A549 (cell line): ENCODE measurements at regions not wholly inside any gene's neighbourhood (a gene's known extent, or its start where the extent isn't known, plus 50 kb on each side); places are given as distances from the start of the nearest gene placed in this dataset.

Experiments
- ATAC-seq, 2 experiments: fragments of 200-7000 bp in 1 of 2; fragments of >200 bp in 1 of 2; cut with Nextera tagmentation in 1 of 2; cut with Tn5 transposase in 1 of 2; 3 replicates each; pipeline versions ENCODE4 v1.8.0 to v1.9.1; 2018 to 2020; ENCODE audit warnings: mild to moderate bottlenecking in 1 of 2, moderate library complexity in 1 of 2
- CTCF ChIA-PET: fragments of 300-600 bp; sonication (Branson Sonifier 250); formaldehyde crosslinking; extraction: SDS; loops from one replicate; lab custom pipeline; 2021; ENCODE audit warnings: antibody characterized with exemption, inconsistent platforms; lab: Yijun Ruan, JAX
- POLR2A ChIA-PET: fragments of 350-600 bp; formaldehyde crosslinking; extraction: SDS; loops from one replicate; lab custom pipeline; 2021; ENCODE audit warnings: antibody characterized with exemption, inconsistent platforms; lab: Yijun Ruan, JAX
- DNase-seq, 2 experiments: peaks; one replicate each; pipeline versions ENCODE4 v3.0.0 to v3.0.0-alpha.2; 2011 to 2016; ENCODE audit warnings: low read depth in 1 of 2, low spot score in 1 of 2
- FAIRE-seq: peaks from 2 replicates; lab custom pipeline; 2011; peaks lifted over from hg19 to GRCh38; lab: Jason Lieb, UNC
- H3K27ac ChIP-seq, 2 experiments: fragments of >200 bp; sonication (Bioruptor Twin); formaldehyde crosslinking; 3 replicates each; pipeline ENCODE4 v1.5.1; 2016 to 2017
- H3K4me1 ChIP-seq: fragments of >200 bp; sonication (Bioruptor Twin); formaldehyde crosslinking; 3 replicates; pipeline ENCODE4 v1.6.1; 2016
- H3K4me2 ChIP-seq: fragments of >200 bp; sonication (Bioruptor Twin); formaldehyde crosslinking; 3 replicates; pipeline ENCODE4 v1.6.1; 2016
- H3K4me3 ChIP-seq: fragments of >200 bp; sonication (Bioruptor Twin); formaldehyde crosslinking; 3 replicates; pipeline ENCODE4 v1.5.1; 2016
- H3K9me3 ChIP-seq: fragments of >200 bp; sonication (Bioruptor Twin); formaldehyde crosslinking; 3 replicates; pipeline ENCODE4 v1.6.1; 2016
- ATOH8 ChIP-seq: fragments of 250-450 bp; sonication (Bioruptor Pico); IDR thresholded peaks from 2 replicates; pipeline ENCODE4 v1.5.0; 2020; ENCODE audit warnings: low read depth, mild to moderate bottlenecking, moderate library complexity
- BCL3 ChIP-seq: fragments of >200 bp; sonication (Bioruptor Twin); formaldehyde crosslinking; IDR thresholded peaks from 3 replicates; pipeline ENCODE4 v1.6.1; 2016
- CBX8 ChIP-seq: fragments of 200-600 bp; sonication (generic); IDR thresholded peaks from 2 replicates; pipeline ENCODE4 v1.6.1; 2016
- CEBPB ChIP-seq, 2 experiments: fragments of >200 bp in 1 of 2; sonication (Bioruptor Twin) in 1 of 2; formaldehyde crosslinking in 1 of 2; IDR thresholded peaks; 2 replicates each; pipeline ENCODE4 v1.6.1; 2012 to 2016
- CHD2 ChIP-seq: fragments of 150-350 bp; IDR thresholded peaks from 2 replicates; pipeline ENCODE4 v1.6.1; 2014; ENCODE audit warnings: low read length; ENCODE audit not compliant: partially characterized antibody
- CHD4 ChIP-seq: fragments of 200-600 bp; sonication (generic); IDR thresholded peaks from 2 replicates; pipeline ENCODE4 v1.6.1; 2016; ENCODE audit warnings: antibody characterized with exemption, mild to moderate bottlenecking, borderline replicate concordance
- CTCF ChIP-seq: fragments of >200 bp; sonication (Bioruptor Twin); formaldehyde crosslinking; IDR thresholded peaks from 3 replicates; pipeline ENCODE4 v1.5.1; 2016
- EHF ChIP-seq: fragments of 250-450 bp; sonication (Bioruptor Pico); IDR thresholded peaks from 2 replicates; pipeline ENCODE4 v1.5.0; 2020; ENCODE audit warnings: mild to moderate bottlenecking
- FOSL2 ChIP-seq, 2 experiments: fragments of 450-650 bp in 1 of 2; fragments of >200 bp in 1 of 2; sonication (Bioruptor Twin) in 1 of 2; formaldehyde crosslinking; IDR thresholded peaks; 2 replicates each; pipeline versions ENCODE4 v1.5.0 to v1.6.1; 2016 to 2020; ENCODE audit warnings: mild to moderate bottlenecking in 1 of 2, moderate library complexity in 1 of 2
- GATA3 ChIP-seq: IDR thresholded peaks from 2 replicates; pipeline ENCODE4 v1.6.1; 2012; ENCODE audit warnings: borderline replicate concordance
- HES2 ChIP-seq: fragments of >200 bp; sonication (Bioruptor Twin); formaldehyde crosslinking; IDR thresholded peaks from 2 replicates; pipeline ENCODE4 v1.6.1; 2016
- HEYL ChIP-seq: fragments of 250-450 bp; sonication (Bioruptor Pico); IDR thresholded peaks from 2 replicates; pipeline ENCODE4 v1.8.0; 2021; ENCODE audit warnings: mild to moderate bottlenecking, moderate library complexity
- HOXA7 ChIP-seq: fragments of 250-450 bp; sonication (Bioruptor Pico); IDR thresholded peaks from 2 replicates; pipeline ENCODE4 v1.5.0; 2020; ENCODE audit warnings: mild to moderate bottlenecking, moderate library complexity
- HOXB5 ChIP-seq: fragments of 250-450 bp; sonication (Bioruptor Pico); IDR thresholded peaks from 2 replicates; pipeline ENCODE4 v1.5.0; 2020; ENCODE audit warnings: mild to moderate bottlenecking, moderate library complexity
- JUN ChIP-seq, 2 experiments: fragments of >200 bp; sonication (Bioruptor Twin); formaldehyde crosslinking; IDR thresholded peaks; 2 replicates in 1 of 2; 3 replicates in 1 of 2; pipeline ENCODE4 v1.6.1; 2016 to 2017
- KDM1A ChIP-seq: fragments of 200-600 bp; sonication (generic); IDR thresholded peaks from 2 replicates; pipeline ENCODE4 v1.6.1; 2016; ENCODE audit warnings: low read depth, mild to moderate bottlenecking
- NR3C1 ChIP-seq: fragments of >200 bp; sonication (Bioruptor Twin); formaldehyde crosslinking; IDR thresholded peaks from 3 replicates; pipeline ENCODE4 v1.6.1; 2017
- POLR2AphosphoS2 ChIP-seq: conservative IDR thresholded peaks from 2 replicates; pipeline ENCODE4 v1.6.1; 2012; ENCODE audit warnings: low read length, improper control_type of control experiment, inconsistent platforms
- REST ChIP-seq: fragments of 200-600 bp; sonication (generic); IDR thresholded peaks from 2 replicates; pipeline ENCODE4 v1.6.1; 2016; ENCODE audit warnings: antibody characterized with exemption, mild to moderate bottlenecking, moderate library complexity
- RNF2 ChIP-seq: fragments of 200-600 bp; sonication (generic); IDR thresholded peaks from 2 replicates; pipeline ENCODE4 v1.6.1; 2016; ENCODE audit warnings: low read depth, mild to moderate bottlenecking, antibody characterized with exemption, moderate library complexity, borderline replicate concordance
- ZC3H11A ChIP-seq: fragments of 450-650 bp; IDR thresholded peaks from 2 replicates; pipeline ENCODE4 v1.6.1; 2014; ENCODE audit warnings: antibody characterized with exemption, mild to moderate bottlenecking
- WGBS: methylation state at CpG from one replicate; pipeline ENCODE4 v1.1.6; 2017; ENCODE audit errors: missing lambda C conversion rate; 5-methylcytosine and 5-hydroxymethylcytosine counted together

- H3K4me1 ChIP-seq: no peaks in the 10 kb centered on the region
- POLR2A ChIA-PET: no interaction called here
- ATAC-seq: no peak
- no peak overlapping the region for H3K4me2 ChIP-seq
- no peaks in the 10 kb centered on the region for H3K9me3 ChIP-seq
- no peak for DNase-seq
- FAIRE-seq: no peak
- no peak overlapping the region for H3K4me3 ChIP-seq
- 0% methylated on average over 1 of the region's 1 CpG for WGBS
- H3K27ac ChIP-seq: no peak overlapping the region
- CTCF ChIA-PET: no interaction called here
- TF ChIP-seq BCL3 (no peak), POLR2AphosphoS2 (no peak), ATOH8 (CRISPR knock-in tag) (no peak), CTCF (no peak), CBX8 (no peak)
Measured at GRCh38 chr5:42032137-42032536, 107.1 kb downstream of the FBXO4 start.

GRCh38 chr5:42035526-42035925 is 110.4 kb downstream of the FBXO4 start:
- Histone ChIP-seq H3K4me3 (no peak overlapping the region), H3K4me2 (no peak overlapping the region), H3K4me1 (no peaks in the 10 kb centered on the region), H3K9me3 (no peaks in the 10 kb centered on the region), H3K27ac (no peak overlapping the region)
- no peak for ATAC-seq
- ChIA-PET POLR2A (no interaction called here), CTCF (no interaction called here)
- no peak for DNase-seq
- TF ChIP-seq CTCF: no peak
- TF ChIP-seq HEYL (CRISPR knock-in tag): no peak
- TF ChIP-seq JUN (IDR thresholded peaks at IDR 0.05): no peak
- no peak for TF ChIP-seq NR3C1
- no peak for TF ChIP-seq KDM1A
- no peak for TF ChIP-seq RNF2
- no peak for TF ChIP-seq CHD2
- TF ChIP-seq HOXA7 (CRISPR knock-in tag): no peak
- TF ChIP-seq EHF (CRISPR knock-in tag): no peak
- TF ChIP-seq CBX8: no peak
- no peak for TF ChIP-seq HES2
- no peak for TF ChIP-seq CEBPB (IDR thresholded peaks at IDR 0.05)
- TF ChIP-seq CHD4: no peak
- TF ChIP-seq REST: no peak
- TF ChIP-seq ZC3H11A: no peak
- no peak for TF ChIP-seq HOXB5
- no peak for TF ChIP-seq FOSL2 (IDR thresholded peaks at IDR 0.05)
- no peak for TF ChIP-seq FOSL2 (CRISPR knock-in tag; IDR thresholded peaks at IDR 0.05)
- TF ChIP-seq GATA3: no peak
- WGBS: 0% methylated on average over 1 of the region's 1 CpG
- no peak for FAIRE-seq
